Tibial nerve (tissue), 4 donors: ENCODE measurements at regions not wholly inside any gene's neighbourhood (a gene's known extent, or its start where the extent isn't known, plus 50 kb on each side); places are given as distances from the start of the nearest gene placed in this dataset.

Experiments
- EP300 ChIP-seq, 2 donors: sonication (generic); formaldehyde crosslinking; IDR thresholded peaks; one replicate each; pipeline ENCODE4 v1.6.1; 2017; ENCODE audit warnings: antibody characterized with exemption in 2 of 2, mild to moderate bottlenecking in 1 of 2
- POLR2A ChIP-seq, 2 donors: fragments of 450-650 bp; IDR thresholded peaks; one replicate each; pipeline ENCODE4 v1.6.1; 2017; ENCODE audit warnings: antibody characterized with exemption in 2 of 2, mild to moderate bottlenecking in 2 of 2, moderate library complexity in 2 of 2
- TF ChIP-seq, protein P1 (sequence below), 5 experiments: fragments of 200-600 bp in 3 of 5; fragments of 450-650 bp in 2 of 5; sonication (generic) in 3 of 5; IDR thresholded peaks; one replicate each; pipeline ENCODE4 v1.5.1; 2016 to 2019; ENCODE audit warnings: antibody characterized with exemption in 5 of 5, mild to moderate bottlenecking in 3 of 5, moderate library complexity in 2 of 5

DNA sequence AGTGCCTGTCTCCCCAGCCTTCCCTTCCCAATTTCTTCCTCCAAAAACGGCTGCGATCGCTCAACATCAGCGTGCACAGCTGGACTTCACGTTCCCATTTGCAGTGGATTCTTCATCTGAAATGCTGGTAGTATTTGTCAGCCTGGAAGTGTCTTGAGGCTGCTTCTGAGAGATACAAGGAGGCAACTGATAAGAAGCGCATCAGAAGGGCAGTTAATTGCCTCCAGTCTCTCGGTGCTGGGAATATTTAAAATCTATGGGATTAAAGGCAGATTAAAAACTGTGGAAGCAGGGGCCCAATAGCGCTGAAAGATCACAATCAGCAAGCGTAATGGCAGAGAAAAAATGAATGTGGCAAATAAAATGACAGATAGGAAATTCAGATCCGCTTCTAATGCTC is 450.0 kb downstream of the GATA3 start:
- no peak for TF ChIP-seq POLR2A (IDR thresholded peaks at IDR 0.05)
- TF ChIP-seq, protein P1, sequence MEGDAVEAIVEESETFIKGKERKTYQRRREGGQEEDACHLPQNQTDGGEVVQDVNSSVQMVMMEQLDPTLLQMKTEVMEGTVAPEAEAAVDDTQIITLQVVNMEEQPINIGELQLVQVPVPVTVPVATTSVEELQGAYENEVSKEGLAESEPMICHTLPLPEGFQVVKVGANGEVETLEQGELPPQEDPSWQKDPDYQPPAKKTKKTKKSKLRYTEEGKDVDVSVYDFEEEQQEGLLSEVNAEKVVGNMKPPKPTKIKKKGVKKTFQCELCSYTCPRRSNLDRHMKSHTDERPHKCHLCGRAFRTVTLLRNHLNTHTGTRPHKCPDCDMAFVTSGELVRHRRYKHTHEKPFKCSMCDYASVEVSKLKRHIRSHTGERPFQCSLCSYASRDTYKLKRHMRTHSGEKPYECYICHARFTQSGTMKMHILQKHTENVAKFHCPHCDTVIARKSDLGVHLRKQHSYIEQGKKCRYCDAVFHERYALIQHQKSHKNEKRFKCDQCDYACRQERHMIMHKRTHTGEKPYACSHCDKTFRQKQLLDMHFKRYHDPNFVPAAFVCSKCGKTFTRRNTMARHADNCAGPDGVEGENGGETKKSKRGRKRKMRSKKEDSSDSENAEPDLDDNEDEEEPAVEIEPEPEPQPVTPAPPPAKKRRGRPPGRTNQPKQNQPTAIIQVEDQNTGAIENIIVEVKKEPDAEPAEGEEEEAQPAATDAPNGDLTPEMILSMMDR (IDR thresholded peaks at IDR 0.05), result no peak
- TF ChIP-seq EP300 (IDR thresholded peaks at IDR 0.05), result no peak
